ENCODE measurements at regions not wholly inside any gene's neighbourhood (a gene's known extent, or its start where the extent isn't known, plus 50 kb on each side); places are given as distances from the start of the nearest gene placed in this dataset.

DNA sequence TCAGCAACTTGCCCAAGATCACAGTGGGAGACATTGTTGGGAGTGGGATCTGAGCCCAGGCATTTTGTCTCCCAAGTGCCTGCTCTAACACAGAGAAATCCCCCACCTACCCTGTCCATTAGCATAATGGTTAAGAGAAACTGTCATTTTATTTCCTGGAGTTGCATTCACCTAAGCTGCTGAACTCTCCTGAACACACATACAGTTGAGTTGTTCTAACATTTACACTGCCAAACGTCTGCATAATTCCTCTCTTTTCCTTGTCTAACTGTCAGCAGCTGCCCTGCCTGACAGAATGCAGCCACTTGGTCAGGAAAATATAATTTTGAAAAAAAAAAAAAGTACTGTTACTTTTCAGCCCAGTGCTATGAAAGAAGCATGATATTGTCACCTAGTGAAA lies 396.3 kb upstream of the PIK3C3 start:
- TF ChIP-seq ZBTB4 (CRISPR knock-in tag; IDR thresholded peaks at IDR 0.05), result no peak
- TF ChIP-seq BCL3 (IDR thresholded peaks at IDR 0.05; ENCODE audit: borderline replicate concordance, insufficient read depth, low read depth, low read length, poor library complexity, severe bottlenecking), result no peak
- no peak for TF ChIP-seq FOXM1 (IDR thresholded peaks at IDR 0.05; ENCODE audit: low read depth, low read length)

Measured in GM12878 (cell line).